ENCODE measurements at regions not wholly inside any gene's neighbourhood (a gene's known extent, or its start where the extent isn't known, plus 50 kb on each side); places are given as distances from the start of the nearest gene placed in this dataset.
"Not testable (repeated sequence)": the region's sequence is repeated elsewhere in the genome, so short reads cannot be mapped to it uniquely, and the experiment has no call there.

DNA sequence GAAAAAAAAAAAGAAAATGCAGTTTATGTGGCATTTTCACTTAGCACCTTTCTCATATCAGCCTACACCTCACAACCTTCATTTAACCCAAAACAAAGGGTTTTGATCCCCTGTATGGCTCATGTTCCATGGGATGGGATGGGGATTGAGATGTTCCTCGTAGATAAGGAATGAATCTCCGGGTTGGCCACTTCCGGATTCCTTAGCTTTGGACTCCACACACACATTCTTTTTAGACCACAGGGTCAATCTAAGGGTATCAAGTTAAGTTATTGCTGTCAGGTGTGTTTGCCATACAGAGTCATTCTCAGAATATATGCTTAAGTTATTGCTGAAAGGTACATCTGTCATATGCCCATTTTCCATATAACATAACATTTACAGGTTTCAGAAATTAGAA, 301.4 kb upstream of the TGFBR2 start:
- DNase-seq: no peak

DNA sequence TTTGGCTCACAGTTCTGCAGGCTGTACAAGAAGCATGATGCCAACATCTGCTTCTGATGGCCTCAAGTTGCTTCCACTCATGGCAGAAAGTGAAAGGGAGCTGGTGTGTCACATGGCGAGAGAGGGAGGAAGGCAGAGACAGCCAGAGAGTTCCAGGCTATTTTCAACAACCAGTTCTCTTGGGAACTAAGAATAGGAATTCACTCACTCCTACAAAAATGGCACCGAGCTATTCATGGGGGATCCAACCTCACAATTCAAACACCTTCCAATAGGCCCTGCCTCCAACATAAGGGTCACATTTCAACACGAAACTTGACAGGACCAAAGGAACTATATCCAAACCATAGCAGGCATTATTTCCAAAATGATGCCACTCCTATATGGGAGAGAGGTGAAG, 299.5 kb upstream of the TGFBR2 start:
- DNase-seq: no peak

GRCh38 chr3:30307372-30307950, 298.9 kb upstream of the TGFBR2 start:
- DNase-seq: no peak

GRCh38 chr3:30308131-30308530, 298.3 kb upstream of the TGFBR2 start:
- DNase-seq: no peak

- no peak for DNase-seq
These were observed 296.1 kb upstream of the TGFBR2 start for GRCh38 chr3:30309961-30310954.

DNA sequence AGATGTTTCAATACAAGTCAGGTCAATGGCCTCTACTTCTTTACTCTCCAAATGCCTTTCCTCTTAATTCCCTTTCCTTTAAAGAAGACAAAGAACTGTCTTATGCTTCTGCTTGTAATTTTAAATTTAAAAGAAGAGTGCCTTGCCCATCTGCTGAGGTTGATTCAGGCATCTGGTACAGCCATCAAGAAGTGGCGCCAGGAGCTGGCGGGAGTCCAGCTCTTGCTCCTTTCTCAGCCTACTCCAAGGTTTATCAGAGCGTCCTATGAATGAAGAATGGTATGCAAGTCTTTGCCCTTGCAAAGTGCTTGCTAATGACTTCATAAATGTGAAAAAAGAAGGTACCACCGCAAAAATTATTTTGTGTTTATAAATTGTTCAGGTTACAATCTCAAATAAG, 294.6 kb upstream of the TGFBR2 start:
- DNase-seq: no peak

DNA sequence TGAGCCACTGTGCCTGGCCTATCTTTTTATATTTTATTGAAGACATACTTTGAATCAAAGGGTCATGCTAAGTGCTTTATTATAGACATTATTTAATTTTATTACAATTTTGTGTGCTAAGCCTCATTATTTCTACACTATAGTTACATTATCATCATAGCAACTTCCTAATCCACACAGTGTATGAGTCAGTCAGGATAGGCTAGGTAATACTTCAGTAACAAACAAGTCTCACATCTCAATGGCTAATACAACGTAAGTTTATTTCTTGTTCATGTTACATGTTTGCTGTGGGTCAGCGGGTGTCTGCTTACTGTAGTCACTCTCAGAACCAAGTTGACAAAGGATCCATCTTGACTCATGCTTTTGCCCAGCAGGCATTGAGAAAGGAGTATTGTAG, 292.6 kb upstream of the TGFBR2 start:
- DNase-seq: no peak

- DNase-seq: no peak
These were observed 291.6 kb upstream of the TGFBR2 start for GRCh38 chr3:30314757-30315325.

- no peak for DNase-seq
These were observed 291.0 kb upstream of the TGFBR2 start for GRCh38 chr3:30315447-30315846.

DNA sequence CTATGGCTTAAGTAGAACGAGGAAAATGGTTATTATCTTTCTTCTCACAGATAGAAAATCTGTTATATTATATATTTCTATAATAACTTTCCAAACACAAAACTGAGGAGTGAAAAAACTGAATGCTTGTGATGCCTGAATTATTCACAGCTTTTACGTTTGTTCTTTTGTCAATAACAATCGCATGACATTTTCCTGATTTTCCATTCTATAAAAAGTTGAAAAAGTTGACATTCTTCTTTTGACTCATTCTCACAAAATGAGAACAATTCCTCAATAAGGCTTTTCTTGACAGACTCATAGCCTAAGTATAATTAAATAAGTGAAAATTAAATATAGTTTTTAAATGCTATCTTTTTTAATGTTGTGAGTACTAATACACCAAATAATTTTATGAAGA, 288.8 kb upstream of the TGFBR2 start:
- no peak for DNase-seq

GRCh38 chr3:30318110-30318509, 288.3 kb upstream of the TGFBR2 start:
- no peak for DNase-seq

GRCh38 chr3:30319713-30320112, 286.7 kb upstream of the TGFBR2 start:
- no peak for DNase-seq

DNA sequence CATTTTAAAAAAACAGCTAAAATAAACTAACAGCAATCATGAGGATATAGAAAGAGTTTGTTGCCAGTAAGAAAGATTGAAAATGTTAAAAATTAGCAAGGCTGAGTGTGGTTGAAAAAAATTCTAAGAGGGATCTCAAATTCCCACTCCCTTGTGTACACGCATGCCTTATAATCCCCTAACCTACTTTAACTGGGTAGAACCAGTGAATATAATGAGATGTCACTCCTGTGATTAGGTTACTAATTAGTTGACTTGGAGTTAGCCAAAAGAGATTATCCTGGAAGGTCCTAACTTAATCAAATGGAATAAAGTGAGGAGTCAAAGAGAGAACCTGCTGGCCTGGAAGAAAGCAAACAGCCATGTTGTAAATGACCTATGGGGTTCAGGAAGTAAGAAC, 286.0 kb upstream of the TGFBR2 start:
- DNase-seq: no peak

DNA sequence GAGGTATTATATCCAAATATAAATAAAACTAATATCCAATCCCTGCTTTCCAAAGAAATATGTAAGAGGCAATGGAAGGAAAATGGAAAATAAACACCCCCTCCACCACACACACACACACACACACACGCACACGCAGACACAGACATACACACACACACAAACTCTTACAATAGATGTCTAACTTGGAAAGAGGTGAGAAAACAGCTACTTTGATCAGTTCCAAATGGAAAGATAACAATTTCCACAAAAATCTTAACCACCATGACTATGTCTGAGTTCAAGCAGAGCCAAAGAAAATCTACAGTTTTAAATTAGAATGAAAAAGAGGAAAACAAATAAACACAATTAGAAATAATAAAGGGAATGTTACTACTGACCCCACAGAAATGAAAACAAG, 285.3 kb upstream of the TGFBR2 start:
- no peak for DNase-seq

DNA sequence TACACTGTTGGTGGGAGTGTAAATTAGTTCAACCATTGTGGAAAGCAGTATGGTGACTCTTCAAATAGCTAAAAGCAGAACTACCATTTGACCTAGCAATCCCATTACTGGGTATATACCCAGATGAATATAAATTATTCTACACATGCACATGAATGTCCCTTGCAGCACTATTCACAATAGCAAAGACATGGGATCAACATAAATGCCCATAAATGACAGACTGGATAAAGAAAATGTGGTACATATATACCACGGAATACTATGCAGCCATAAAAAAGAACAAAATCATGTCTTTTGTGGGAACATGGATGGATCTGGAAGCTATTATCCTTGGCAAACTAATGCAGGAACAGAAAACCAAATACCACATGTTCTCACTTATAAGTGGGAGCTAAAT, 282.8 kb upstream of the TGFBR2 start:
- DNase-seq: not testable (repeated sequence)

GRCh38 chr3:30324587-30324986, 281.8 kb upstream of the TGFBR2 start:
- no peak for DNase-seq

DNA sequence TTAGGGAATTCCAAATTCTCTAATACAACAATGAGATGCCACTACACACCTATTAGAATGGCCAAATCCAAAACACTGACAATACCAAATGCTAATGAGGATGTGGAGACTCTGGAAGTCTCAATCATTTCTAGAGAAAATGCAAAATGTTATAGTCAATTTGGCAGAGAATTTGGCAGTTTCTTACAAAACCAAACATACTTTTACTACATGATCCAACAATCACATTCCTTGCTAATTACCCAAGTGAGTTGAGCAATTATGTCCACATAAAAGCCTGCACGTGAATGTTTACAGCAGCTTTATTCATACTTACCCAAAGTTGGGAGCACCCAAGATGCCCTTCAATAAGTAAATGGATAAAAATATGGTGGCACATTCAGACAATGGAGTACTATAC, 278.4 kb upstream of the TGFBR2 start:
- DNase-seq: not testable (repeated sequence)

GRCh38 chr3:30328935-30329334, 277.5 kb upstream of the TGFBR2 start:
- DNase-seq: not testable (repeated sequence)

- DNase-seq: no peak
These were observed 274.9 kb upstream of the TGFBR2 start for GRCh38 chr3:30331519-30331918.

DNA sequence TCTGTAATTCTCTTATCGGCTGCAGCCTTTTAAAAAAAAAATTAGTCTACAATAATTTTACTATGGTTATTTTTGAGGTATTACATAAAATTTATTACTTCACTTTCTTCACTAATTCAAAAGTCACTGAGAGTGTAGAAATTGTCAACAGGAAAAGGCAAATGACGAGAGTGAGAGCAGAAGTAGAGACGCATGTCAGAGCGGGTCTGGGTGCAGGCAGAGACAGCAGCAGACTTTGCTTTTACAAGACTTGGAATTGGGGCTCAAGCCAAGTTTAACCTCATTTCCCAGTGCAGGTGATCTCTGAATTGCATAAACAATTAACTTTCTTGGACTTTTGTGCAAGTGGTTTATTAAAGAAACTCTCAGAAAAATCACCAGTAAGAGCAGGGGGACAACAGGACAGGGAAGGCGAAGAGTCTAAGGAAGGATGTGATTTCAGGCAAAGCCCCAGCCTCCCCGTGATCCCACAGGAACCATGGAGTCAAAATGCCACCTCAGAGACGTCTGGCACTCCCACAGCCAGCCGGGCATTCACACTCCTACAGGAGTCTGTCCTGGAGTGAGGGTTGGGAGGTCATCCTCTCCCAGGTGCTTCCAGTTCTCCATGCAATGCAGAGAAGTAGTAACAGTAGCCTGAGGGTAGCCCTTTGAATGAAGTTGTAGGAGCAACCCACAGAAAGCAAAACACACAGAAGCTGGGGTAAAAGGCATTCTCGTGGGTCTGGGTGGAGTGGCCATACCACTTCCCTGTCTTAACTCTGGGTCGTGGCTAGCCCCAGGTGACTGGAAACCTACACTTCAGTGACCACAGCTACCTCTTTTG, 274.0 kb upstream of the TGFBR2 start:
- no peak for DNase-seq

DNA sequence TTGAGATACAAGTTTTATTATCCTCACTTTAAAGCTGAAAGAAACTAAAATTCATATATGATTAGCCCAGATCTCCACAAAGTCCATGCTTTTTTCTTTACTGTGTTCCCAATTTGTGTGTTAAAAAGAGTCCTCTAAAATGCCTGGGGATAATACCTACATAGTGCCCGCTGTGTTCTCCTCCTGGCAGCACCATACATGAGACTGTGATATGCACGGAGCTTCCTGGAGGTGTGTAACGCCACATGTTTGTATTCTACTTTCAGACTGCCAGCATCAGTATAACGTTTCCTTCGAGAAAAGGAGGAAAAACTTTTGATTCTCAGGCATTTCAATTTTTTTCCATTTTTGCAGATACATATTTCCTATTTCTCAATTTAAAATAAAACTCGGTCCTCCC, 273.3 kb upstream of the TGFBR2 start:
- DNase-seq: no peak

GRCh38 chr3:30333903-30334302, 272.5 kb upstream of the TGFBR2 start:
- no peak for DNase-seq

DNA sequence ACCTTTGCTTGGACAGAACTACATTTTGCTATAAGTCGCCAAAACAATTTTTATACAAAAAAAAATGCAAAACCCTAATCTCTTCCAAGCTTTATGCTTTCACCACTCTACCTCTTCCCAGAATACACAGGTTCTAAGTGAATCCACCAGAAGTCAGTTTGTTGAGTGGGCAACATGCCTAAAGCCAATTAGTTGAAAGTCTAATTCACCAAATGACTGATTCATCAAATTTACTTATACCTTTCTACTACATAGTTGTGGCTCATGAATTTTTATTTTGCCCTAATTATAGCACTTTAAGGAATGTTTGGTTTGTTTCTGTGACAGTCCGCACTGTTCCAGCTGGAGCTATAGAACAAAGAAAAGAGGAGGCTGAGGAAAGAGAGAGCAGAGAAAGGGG, 265.9 kb upstream of the TGFBR2 start:
- DNase-seq: no peak

Measured in SIG-M5 (cell line).